Panc1 (cell line): ENCODE measurements at regions not wholly inside any gene's neighbourhood (a gene's known extent, or its start where the extent isn't known, plus 50 kb on each side); places are given as distances from the start of the nearest gene placed in this dataset.

Source experiments
- ATAC-seq: fragments of 200-7000 bp; cut with Tn5 transposase; 2 replicates; pipeline ENCODE4 v1.9.1; 2020; ENCODE audit warnings: mild to moderate bottlenecking, moderate library complexity
- BruUV-seq: library from RNA; stranded (reverse); fragments of 400-500 nt; replicated peaks from 2 replicates; lab custom pipeline; 2021; lab: Mats Ljungman, UMichigan
- CTCF ChIA-PET: fragments of 300-600 bp; sonication (Branson Sonifier 250); formaldehyde crosslinking; loops from one replicate; lab custom pipeline; 2022; ENCODE audit warnings: antibody characterized with exemption; lab: Charles Lee
- POLR2A ChIA-PET: fragments of 300-600 bp; sonication (Branson Sonifier 250); formaldehyde crosslinking; loops from one replicate; lab custom pipeline; 2022; ENCODE audit warnings: antibody characterized with exemption; lab: Charles Lee
- DNase-seq: peaks from one replicate; pipeline ENCODE4 v3.0.0-alpha.2; 2010; ENCODE audit warnings: low read depth, low spot score
- H3K27ac ChIP-seq: 2 replicates; pipeline ENCODE4 v1.5.1; 2011; ENCODE audit warnings: mild to moderate bottlenecking, low read length, inconsistent platforms
- H3K27me3 ChIP-seq: fragments of 200-500 bp; sonication (Bioruptor generic); 2 replicates; pipeline ENCODE4 v1.6.0; 2014; ENCODE audit warnings: low read length, inconsistent platforms; ENCODE audit not compliant: control insufficient read depth, insufficient read depth
- H3K36me3 ChIP-seq: fragments of 200-500 bp; sonication (Bioruptor generic); 2 replicates; pipeline ENCODE4 v1.5.1; 2014; ENCODE audit warnings: inconsistent platforms, mild to moderate bottlenecking, low read length, moderate library complexity; ENCODE audit not compliant: control insufficient read depth, insufficient read depth
- H3K4me1 ChIP-seq: 2 replicates; pipeline ENCODE4 v1.5.1; 2011; ENCODE audit warnings: inconsistent platforms, mild to moderate bottlenecking, low read length, moderate library complexity; ENCODE audit not compliant: control insufficient read depth, insufficient read depth
- H3K4me3 ChIP-seq, 2 experiments: 2 replicates each; pipeline ENCODE4 v1.5.1; 2011 to 2012; ENCODE audit warnings: low read depth in 2 of 2, low read length in 2 of 2, mild to moderate bottlenecking in 2 of 2, inconsistent platforms in 1 of 2, moderate library complexity in 1 of 2
- H3K9me3 ChIP-seq: fragments of 200-500 bp; sonication (Bioruptor generic); 2 replicates; pipeline ENCODE4 v1.5.1; 2014; ENCODE audit warnings: low read depth, mild to moderate bottlenecking, inconsistent platforms, low read length, moderate library complexity; ENCODE audit not compliant: control insufficient read depth, insufficient read depth
- TCF7L2 ChIP-seq: IDR thresholded peaks from 2 replicates; pipeline ENCODE4 v1.6.1; 2011; ENCODE audit warnings: mild to moderate bottlenecking, low read depth, low read length, inconsistent platforms
- in situ Hi-C: cut with HindIII; loops from 2 replicates; pipeline ENCODE4 v1.10.0; 2016; ENCODE audit warnings: low sequenced_read_pairs, low pct_unique_long_range_greater_than_20kb
- intact Hi-C: fragments of 100-400 bp; cut with micrococcal nuclease; formaldehyde crosslinking; loops from one replicate; pipeline ENCODE4 v1.10.0; 2022; ENCODE audit not compliant: unreplicated experiment
- TF ChIP-seq, protein P1 (sequence below): fragments of 450-650 bp; IDR thresholded peaks from 2 replicates; pipeline ENCODE4 v1.5.1; 2017; ENCODE audit warnings: mild to moderate bottlenecking
- TF ChIP-seq, protein P2 (sequence below), 2 experiments: IDR thresholded peaks; 2 replicates each; pipeline ENCODE4 v1.6.1; 2011 to 2012; ENCODE audit warnings: low read depth in 2 of 2, control low read depth in 1 of 2, low read length in 1 of 2, mild to moderate bottlenecking in 1 of 2, moderate library complexity in 1 of 2; ENCODE audit not compliant: insufficient read depth in 1 of 2

DNA sequence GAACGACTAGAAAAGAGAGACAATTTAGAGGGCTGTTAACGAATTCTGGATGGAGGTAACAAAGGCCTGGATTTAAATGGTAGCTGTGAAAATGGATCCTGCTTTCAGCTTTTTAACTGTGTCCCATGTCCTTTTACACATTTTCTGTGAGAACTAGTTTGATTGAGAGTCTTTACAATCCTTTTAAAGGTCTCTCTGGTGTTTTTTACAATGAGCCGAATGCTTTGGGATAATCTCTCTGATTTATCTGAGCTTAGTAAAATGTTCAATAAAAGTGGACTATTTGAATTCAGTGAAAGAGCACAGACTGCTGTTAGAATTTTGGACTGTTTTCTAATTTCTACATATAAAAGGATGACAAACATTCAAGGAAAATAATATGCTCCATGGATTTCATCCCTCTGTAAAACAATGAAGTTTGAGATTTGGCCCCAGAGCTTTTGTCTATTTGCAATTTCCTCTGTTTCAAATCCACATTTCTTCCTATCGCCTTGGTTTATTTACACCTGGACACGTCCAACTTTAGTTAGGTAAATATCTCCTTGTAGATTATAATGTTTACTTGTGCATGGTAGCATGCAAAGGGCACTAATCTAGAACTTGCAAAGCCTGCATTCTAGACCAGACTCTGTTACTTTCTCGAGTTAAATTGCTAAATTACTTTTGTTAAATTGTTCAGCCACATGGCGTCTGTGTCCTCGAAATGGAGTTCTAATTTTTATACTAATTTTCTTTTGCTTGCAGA, 871.0 kb upstream of the CITED2 start:
- TF ChIP-seq TCF7L2: 0 out of 2 replicates have a peak, but pooled peaks have one; percentile 38
- TF ChIP-seq, protein P1, sequence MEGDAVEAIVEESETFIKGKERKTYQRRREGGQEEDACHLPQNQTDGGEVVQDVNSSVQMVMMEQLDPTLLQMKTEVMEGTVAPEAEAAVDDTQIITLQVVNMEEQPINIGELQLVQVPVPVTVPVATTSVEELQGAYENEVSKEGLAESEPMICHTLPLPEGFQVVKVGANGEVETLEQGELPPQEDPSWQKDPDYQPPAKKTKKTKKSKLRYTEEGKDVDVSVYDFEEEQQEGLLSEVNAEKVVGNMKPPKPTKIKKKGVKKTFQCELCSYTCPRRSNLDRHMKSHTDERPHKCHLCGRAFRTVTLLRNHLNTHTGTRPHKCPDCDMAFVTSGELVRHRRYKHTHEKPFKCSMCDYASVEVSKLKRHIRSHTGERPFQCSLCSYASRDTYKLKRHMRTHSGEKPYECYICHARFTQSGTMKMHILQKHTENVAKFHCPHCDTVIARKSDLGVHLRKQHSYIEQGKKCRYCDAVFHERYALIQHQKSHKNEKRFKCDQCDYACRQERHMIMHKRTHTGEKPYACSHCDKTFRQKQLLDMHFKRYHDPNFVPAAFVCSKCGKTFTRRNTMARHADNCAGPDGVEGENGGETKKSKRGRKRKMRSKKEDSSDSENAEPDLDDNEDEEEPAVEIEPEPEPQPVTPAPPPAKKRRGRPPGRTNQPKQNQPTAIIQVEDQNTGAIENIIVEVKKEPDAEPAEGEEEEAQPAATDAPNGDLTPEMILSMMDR: no peak
- ChIA-PET CTCF (no interaction called here), POLR2A (interaction anchor here (0.7 kb wide), 1 partner anchor 474 kb away, joined by 3 read pairs; no protein-coding TSS in a partner anchor)
- Histone ChIP-seq H3K27me3 (no peaks in the 10 kb centered on the region), H3K4me1 (no peaks in the 10 kb centered on the region), H3K36me3 (no peaks in the 10 kb centered on the region), H3K27ac (peak overlapping the region; percentile 59; the same call in 1 of the 2 replicates), H3K4me3 (no peak overlapping the region), H3K9me3 (no peaks in the 10 kb centered on the region; the same call in 1 of the 2 replicates)
- ATAC-seq (no peak), DNase-seq (no peak)
- in situ Hi-C loops (no loop called here), intact Hi-C loops (no loop called here)
- no TSS peak for BruUV-seq

DNA sequence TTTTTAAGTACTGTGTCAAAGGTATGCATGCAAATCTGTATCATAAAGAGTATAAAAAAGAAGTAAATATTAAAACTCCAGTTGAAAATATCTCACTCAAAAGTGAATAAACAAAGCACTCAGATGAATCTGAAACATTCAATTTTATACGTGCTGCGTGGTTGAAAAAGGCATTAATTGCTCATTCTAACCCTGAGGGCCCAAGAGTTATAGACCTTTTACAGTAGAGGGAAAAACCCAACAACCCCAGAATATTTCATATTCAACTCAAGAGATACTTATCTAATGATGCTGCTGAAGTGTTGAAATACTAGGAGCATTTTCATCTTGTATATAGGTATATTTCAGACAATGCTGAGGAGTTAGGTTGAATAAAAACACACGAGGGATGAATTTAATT, 862.8 kb upstream of the CITED2 start:
- no peaks in the 10 kb centered on the region for H3K4me1 ChIP-seq
- H3K27me3 ChIP-seq: no peaks in the 10 kb centered on the region
- no TSS peak for BruUV-seq
- no peak overlapping the region for H3K4me3 ChIP-seq
- ChIA-PET POLR2A (no interaction called here), CTCF (no interaction called here)
- no peak overlapping the region for H3K27ac ChIP-seq
- in situ Hi-C loops: no loop called here
- TF ChIP-seq, protein P2, sequence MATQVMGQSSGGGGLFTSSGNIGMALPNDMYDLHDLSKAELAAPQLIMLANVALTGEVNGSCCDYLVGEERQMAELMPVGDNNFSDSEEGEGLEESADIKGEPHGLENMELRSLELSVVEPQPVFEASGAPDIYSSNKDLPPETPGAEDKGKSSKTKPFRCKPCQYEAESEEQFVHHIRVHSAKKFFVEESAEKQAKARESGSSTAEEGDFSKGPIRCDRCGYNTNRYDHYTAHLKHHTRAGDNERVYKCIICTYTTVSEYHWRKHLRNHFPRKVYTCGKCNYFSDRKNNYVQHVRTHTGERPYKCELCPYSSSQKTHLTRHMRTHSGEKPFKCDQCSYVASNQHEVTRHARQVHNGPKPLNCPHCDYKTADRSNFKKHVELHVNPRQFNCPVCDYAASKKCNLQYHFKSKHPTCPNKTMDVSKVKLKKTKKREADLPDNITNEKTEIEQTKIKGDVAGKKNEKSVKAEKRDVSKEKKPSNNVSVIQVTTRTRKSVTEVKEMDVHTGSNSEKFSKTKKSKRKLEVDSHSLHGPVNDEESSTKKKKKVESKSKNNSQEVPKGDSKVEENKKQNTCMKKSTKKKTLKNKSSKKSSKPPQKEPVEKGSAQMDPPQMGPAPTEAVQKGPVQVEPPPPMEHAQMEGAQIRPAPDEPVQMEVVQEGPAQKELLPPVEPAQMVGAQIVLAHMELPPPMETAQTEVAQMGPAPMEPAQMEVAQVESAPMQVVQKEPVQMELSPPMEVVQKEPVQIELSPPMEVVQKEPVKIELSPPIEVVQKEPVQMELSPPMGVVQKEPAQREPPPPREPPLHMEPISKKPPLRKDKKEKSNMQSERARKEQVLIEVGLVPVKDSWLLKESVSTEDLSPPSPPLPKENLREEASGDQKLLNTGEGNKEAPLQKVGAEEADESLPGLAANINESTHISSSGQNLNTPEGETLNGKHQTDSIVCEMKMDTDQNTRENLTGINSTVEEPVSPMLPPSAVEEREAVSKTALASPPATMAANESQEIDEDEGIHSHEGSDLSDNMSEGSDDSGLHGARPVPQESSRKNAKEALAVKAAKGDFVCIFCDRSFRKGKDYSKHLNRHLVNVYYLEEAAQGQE (IDR thresholded peaks at IDR 0.05; ENCODE audit: insufficient read depth in 1 of 2, low read depth in 2 of 2, low read length in 1 of 2): no peak
- no peak for TF ChIP-seq TCF7L2
- TF ChIP-seq, protein P1: no peak
- ATAC-seq (no peak), DNase-seq (no peak)
- no peaks in the 10 kb centered on the region for H3K36me3 ChIP-seq
- intact Hi-C loops: no loop called here
- H3K9me3 ChIP-seq: no peaks in the 10 kb centered on the region
